ENCODE measurements at regions not wholly inside any gene's neighbourhood (a gene's known extent, or its start where the extent isn't known, plus 50 kb on each side); places are given as distances from the start of the nearest gene placed in this dataset.

DNA sequence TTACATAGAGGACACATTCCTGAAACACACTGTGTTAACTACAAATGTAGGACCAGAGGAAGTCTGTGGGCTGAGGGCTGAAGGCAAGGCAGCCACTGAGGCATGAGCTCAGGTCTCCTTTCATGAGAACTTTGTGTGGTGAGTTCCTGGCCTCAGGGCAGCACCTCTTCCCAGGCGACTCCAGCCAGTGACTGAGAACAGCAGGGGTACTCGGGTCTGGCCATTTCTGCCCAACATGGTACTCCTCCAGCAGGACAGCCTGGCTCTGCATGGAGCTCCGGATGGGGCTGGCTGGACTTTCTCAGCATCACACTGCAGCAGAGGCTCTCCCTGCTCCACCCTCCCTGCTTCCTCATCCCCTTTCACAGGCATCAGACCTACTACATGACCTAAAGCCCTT is 125.5 kb upstream of the SPATS2L start:
- DNase-seq (no peak), ATAC-seq (no peak)
- intact Hi-C loops (cut with DNase I, micrococcal nuclease) = no loop called here
- Histone ChIP-seq H3K4me3 (no peak overlapping the region), H3K9me3 (no peaks in the 10 kb centered on the region), H3K4me1 (ENCODE audit: low read depth) (no peaks in the 10 kb centered on the region), H3K36me3 (ENCODE audit: low read depth) (no peaks in the 10 kb centered on the region)
- TF ChIP-seq, protein P1, sequence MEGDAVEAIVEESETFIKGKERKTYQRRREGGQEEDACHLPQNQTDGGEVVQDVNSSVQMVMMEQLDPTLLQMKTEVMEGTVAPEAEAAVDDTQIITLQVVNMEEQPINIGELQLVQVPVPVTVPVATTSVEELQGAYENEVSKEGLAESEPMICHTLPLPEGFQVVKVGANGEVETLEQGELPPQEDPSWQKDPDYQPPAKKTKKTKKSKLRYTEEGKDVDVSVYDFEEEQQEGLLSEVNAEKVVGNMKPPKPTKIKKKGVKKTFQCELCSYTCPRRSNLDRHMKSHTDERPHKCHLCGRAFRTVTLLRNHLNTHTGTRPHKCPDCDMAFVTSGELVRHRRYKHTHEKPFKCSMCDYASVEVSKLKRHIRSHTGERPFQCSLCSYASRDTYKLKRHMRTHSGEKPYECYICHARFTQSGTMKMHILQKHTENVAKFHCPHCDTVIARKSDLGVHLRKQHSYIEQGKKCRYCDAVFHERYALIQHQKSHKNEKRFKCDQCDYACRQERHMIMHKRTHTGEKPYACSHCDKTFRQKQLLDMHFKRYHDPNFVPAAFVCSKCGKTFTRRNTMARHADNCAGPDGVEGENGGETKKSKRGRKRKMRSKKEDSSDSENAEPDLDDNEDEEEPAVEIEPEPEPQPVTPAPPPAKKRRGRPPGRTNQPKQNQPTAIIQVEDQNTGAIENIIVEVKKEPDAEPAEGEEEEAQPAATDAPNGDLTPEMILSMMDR (IDR thresholded peaks at IDR 0.05) = no peak

DNA sequence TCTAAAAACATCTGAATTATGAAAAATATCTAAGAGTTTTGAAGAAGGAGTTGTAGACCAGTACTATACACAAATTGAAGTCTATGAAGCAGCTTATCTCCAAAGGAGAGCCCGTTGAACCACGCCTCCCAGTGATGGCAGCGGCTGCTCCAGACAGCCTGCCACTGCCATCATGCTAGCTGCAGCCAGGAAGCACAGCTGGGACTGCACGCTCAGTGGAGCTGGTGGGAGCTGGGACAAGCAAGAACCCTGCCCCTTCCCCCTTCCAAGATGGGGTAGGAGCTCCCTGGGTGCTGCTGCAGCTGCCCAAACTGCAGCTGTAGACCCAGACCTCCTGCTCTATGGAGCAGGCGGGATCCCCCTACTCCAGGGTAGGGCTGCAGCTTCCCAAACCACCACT is 124.7 kb upstream of the SPATS2L start:
- no peak overlapping the region for H3K4me3 ChIP-seq

DNA sequence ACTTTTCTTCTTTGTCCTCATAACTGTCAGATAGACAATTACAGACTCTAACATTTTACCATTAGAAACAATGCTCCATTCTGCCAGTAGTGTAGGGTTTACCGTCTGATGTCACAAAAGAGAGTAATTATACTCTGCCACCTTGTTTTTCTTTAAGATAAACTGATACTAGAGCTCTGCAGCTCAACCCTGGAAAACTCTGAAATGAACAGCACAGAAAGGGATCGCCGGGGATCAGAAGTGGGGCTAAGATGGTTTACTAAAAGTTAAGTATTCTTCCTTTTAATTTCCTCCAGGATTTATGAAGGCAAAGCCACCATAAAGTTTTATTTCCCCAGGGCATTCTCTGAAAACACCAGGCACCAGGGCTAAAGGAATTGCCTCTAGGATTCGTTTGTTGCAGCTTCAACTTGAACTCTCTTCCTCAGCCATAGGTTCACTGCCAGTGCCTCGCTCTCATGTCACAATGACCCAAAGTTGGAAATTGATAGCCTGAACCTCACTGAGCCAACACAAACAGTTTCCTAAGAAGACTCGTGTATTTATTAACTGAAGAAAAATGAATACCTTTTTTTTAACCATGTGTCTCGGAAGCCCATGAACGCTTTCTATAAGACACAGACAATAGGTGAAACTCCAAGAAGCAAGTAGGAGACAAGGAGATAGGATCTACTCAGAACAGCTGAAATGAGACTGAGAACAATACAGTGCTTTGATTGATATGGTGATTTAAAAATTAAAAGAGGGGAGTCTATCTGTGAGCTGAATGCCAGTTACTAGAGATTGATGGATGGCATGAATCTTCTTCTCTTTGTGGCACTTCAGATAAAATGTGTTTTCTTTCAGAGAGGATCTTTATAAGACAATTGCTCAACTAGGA is 121.5 kb upstream of the SPATS2L start:
- Histone ChIP-seq H3K36me3 (ENCODE audit: low read depth) (no peaks in the 10 kb centered on the region), H3K4me3 (no peak overlapping the region), H3K9me3 (no peaks in the 10 kb centered on the region), H3K4me1 (ENCODE audit: low read depth) (no peaks in the 10 kb centered on the region)
- TF ChIP-seq, protein P1 (IDR thresholded peaks at IDR 0.05) = no peak
- no peak for DNase-seq
- no peak for ATAC-seq
- intact Hi-C loops (cut with DNase I, micrococcal nuclease) = no loop called here

More for the DNA sequence above, 124.7 kb upstream of the SPATS2L start:
- Histone ChIP-seq H3K36me3 (ENCODE audit: low read depth) (no peaks in the 10 kb centered on the region), H3K9me3 (no peaks in the 10 kb centered on the region), H3K4me1 (ENCODE audit: low read depth) (no peaks in the 10 kb centered on the region)
- TF ChIP-seq, protein P1 (IDR thresholded peaks at IDR 0.05) = no peak
- ATAC-seq = no peak
- no peak for DNase-seq
- intact Hi-C loops (cut with DNase I, micrococcal nuclease) = no loop called here

DNA sequence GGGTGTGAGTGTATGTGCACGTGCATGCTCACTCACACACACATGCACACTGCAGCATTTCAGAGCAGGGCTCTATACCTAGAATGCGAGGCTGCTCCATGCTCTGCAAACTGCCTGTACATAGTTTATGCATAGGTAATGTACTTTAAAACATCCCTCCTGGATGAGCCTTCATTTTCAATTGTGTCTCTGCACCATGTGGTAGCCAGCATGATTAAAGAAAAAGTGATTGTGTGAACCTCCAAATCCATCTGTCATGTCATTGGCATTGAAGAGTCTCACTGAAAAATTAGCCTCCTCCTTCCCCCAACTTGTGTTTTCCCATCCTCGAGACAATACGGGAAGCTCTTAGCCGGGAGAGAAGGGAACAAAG is 120.9 kb upstream of the SPATS2L start:
- no peak overlapping the region for H3K4me3 ChIP-seq
- TF ChIP-seq, protein P1 (IDR thresholded peaks at IDR 0.05) = no peak
- intact Hi-C loops (cut with DNase I, micrococcal nuclease) = no loop called here
- H3K9me3 ChIP-seq = no peaks in the 10 kb centered on the region
- no peaks in the 10 kb centered on the region for H3K4me1 ChIP-seq (ENCODE audit: low read depth)
- ATAC-seq (no peak), DNase-seq (no peak)
- no peaks in the 10 kb centered on the region for H3K36me3 ChIP-seq (ENCODE audit: low read depth)

DNA sequence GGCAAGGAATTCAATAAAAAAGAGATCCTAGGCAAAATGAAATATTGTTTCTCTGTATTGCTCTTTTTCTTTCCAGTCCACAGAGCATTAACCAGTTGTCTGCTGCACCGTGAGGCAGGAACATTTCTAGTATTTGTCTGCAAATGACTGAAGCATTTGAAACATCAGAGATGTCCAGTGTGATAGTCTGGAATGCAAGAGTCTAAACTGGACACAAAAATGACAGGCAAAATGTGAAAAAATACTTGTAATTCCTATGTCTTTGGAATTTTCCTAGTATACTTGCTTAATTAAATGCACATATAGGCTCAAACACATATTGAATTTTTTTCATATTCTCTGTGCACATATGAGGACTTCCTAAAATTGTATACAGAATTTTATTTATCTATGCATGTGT is 120.5 kb upstream of the SPATS2L start:
- no peak for ATAC-seq
- TF ChIP-seq, protein P1 (IDR thresholded peaks at IDR 0.05) = no peak
- Histone ChIP-seq H3K36me3 (ENCODE audit: low read depth) (no peaks in the 10 kb centered on the region), H3K4me3 (no peak overlapping the region), H3K4me1 (ENCODE audit: low read depth) (no peaks in the 10 kb centered on the region), H3K9me3 (no peaks in the 10 kb centered on the region)
- DNase-seq = no peak
- intact Hi-C loops (cut with DNase I, micrococcal nuclease) = no loop called here
